PC-9 (cell line): ENCODE measurements at regions not wholly inside any gene's neighbourhood (a gene's known extent, or its start where the extent isn't known, plus 50 kb on each side); places are given as distances from the start of the nearest gene placed in this dataset.

Experiments
- BruUV-seq: library from RNA; stranded (reverse); fragments of 400-500 nt; replicated peaks from 2 replicates; lab custom pipeline; 2021; lab: Mats Ljungman, UMichigan
- CTCF ChIA-PET: fragments of 300-600 bp; sonication (Branson Sonifier 250); formaldehyde crosslinking; loops from one replicate; lab custom pipeline; 2022; ENCODE audit warnings: antibody characterized with exemption; lab: Charles Lee
- POLR2A ChIA-PET: fragments of 300-600 bp; sonication (Branson Sonifier 250); formaldehyde crosslinking; loops from one replicate; lab custom pipeline; 2022; ENCODE audit warnings: antibody characterized with exemption; ENCODE audit not compliant: unreplicated experiment; lab: Charles Lee
- DNase-seq, 2 experiments: peaks; one replicate each; pipeline versions ENCODE4 v3.0.0 to v3.0.0-alpha.2; 2015 to 2022; ENCODE audit warnings: mixed read lengths in 1 of 2
- H2AFZ ChIP-seq: fragments of 200-600 bp; sonication (generic); 2 replicates; pipeline ENCODE4 v1.8.1; 2017; ENCODE audit warnings: antibody characterized with exemption
- H3F3A ChIP-seq: fragments of 200-600 bp; sonication (generic); 2 replicates; pipeline ENCODE4 v1.8.1; 2017; ENCODE audit warnings: antibody characterized with exemption, mild to moderate bottlenecking, low read depth; ENCODE audit not compliant: insufficient read depth
- H3K27ac ChIP-seq: fragments of 200-600 bp; sonication (generic); 2 replicates; pipeline ENCODE4 v1.6.1; 2016; ENCODE audit warnings: mixed run types
- H3K27me3 ChIP-seq: fragments of 200-600 bp; sonication (generic); 2 replicates; pipeline ENCODE4 v1.6.1; 2016; ENCODE audit warnings: low read depth, mixed run types; ENCODE audit not compliant: insufficient read depth
- H3K36me3 ChIP-seq: fragments of 200-600 bp; sonication (generic); 2 replicates; pipeline ENCODE4 v1.6.1; 2016; ENCODE audit warnings: low read depth, mixed run types
- H3K4me1 ChIP-seq: fragments of 200-600 bp; sonication (generic); replicated peaks from 2 replicates; pipeline ENCODE4 v1.6.1; 2016; ENCODE audit warnings: mixed run types; ENCODE audit not compliant: insufficient read depth
- H3K4me2 ChIP-seq: fragments of 200-600 bp; sonication (generic); 2 replicates; pipeline ENCODE4 v1.6.1; 2017; ENCODE audit warnings: mixed run types
- H3K4me3 ChIP-seq: fragments of 200-600 bp; sonication (generic); 2 replicates; pipeline ENCODE4 v1.6.1; 2016; ENCODE audit warnings: mixed run types
- H3K79me2 ChIP-seq: fragments of 200-600 bp; sonication (generic); 2 replicates; pipeline ENCODE4 v1.6.1; 2017; ENCODE audit warnings: low read depth, mixed run types
- H3K9me2 ChIP-seq: fragments of 200-600 bp; sonication (generic); 2 replicates; pipeline ENCODE4 v1.8.1; 2017; ENCODE audit warnings: mild to moderate bottlenecking; ENCODE audit not compliant: insufficient read depth
- H3K9me3 ChIP-seq: fragments of 200-600 bp; sonication (generic); 2 replicates; pipeline ENCODE4 v1.8.1; 2016; ENCODE audit warnings: low read depth; ENCODE audit not compliant: insufficient read depth
- H4K20me1 ChIP-seq: fragments of 200-600 bp; sonication (generic); 2 replicates; pipeline ENCODE4 v1.8.1; 2017; ENCODE audit not compliant: insufficient read depth
- EZH2 ChIP-seq: fragments of 200-600 bp; sonication (generic); IDR thresholded peaks from 2 replicates; pipeline ENCODE4 v1.8.0; 2017; ENCODE audit warnings: antibody characterized with exemption, low read depth
- intact Hi-C: fragments of 100-400 bp; cut with micrococcal nuclease; formaldehyde crosslinking; loops from one replicate; pipeline ENCODE4 v1.10.0; 2022; ENCODE audit not compliant: unreplicated experiment
- TF ChIP-seq, protein P1 (sequence below): fragments of 200-600 bp; sonication (generic); conservative IDR thresholded peaks from 2 replicates; pipeline ENCODE4 v1.6.1; 2017; ENCODE audit warnings: mixed run types, antibody characterized with exemption, mild to moderate bottlenecking, moderate library complexity

DNA sequence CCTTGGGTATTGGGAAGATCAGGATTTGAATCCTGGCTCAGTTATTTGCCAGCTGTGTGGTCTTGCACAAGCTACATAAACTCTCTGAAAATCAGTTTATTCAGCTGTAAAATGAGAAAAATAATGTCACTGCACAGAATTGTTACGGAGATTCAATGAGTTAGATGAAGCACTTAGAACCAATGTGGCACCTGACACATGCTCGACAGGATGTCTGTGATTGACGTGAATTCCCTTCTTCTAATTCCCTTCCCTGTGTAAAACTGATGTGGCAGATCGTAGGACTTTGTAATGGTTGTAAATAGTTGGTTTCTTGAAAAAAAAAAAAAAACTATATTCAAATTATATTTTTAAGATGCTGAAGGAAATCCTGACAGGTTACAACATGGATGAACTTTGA, 249.9 kb upstream of the MKLN1 start:
- Histone ChIP-seq H3K27me3 (no peaks in the 10 kb centered on the region), H3K9me3 (no peaks in the 10 kb centered on the region), H3K4me3 (no peak overlapping the region), H2AFZ (no peak overlapping the region), H3F3A (peaks cover 69% of the 10 kb centered on the region), H3K79me2 (peaks cover 100% of the 10 kb centered on the region), H3K9me2 (no peaks in the 10 kb centered on the region), H3K27ac (no peak overlapping the region), H3K36me3 (peaks cover 84% of the 10 kb centered on the region), H3K4me1 (no peaks in the 10 kb centered on the region), H4K20me1 (peaks cover 88% of the 10 kb centered on the region), H3K4me2 (no peak overlapping the region)
- CTCF ChIA-PET, result interaction anchor here (0.6 kb wide), 1 partner anchor 61 kb away, joined by 3 read pairs; no protein-coding TSS in a partner anchor
- DNase-seq, result no peak
- POLR2A ChIA-PET, result interaction anchor here (0.5 kb wide), 1 partner anchor 193 kb away, joined by 5 read pairs; no protein-coding TSS in a partner anchor
- TF ChIP-seq, protein P1, sequence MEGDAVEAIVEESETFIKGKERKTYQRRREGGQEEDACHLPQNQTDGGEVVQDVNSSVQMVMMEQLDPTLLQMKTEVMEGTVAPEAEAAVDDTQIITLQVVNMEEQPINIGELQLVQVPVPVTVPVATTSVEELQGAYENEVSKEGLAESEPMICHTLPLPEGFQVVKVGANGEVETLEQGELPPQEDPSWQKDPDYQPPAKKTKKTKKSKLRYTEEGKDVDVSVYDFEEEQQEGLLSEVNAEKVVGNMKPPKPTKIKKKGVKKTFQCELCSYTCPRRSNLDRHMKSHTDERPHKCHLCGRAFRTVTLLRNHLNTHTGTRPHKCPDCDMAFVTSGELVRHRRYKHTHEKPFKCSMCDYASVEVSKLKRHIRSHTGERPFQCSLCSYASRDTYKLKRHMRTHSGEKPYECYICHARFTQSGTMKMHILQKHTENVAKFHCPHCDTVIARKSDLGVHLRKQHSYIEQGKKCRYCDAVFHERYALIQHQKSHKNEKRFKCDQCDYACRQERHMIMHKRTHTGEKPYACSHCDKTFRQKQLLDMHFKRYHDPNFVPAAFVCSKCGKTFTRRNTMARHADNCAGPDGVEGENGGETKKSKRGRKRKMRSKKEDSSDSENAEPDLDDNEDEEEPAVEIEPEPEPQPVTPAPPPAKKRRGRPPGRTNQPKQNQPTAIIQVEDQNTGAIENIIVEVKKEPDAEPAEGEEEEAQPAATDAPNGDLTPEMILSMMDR, result no peak
- TF ChIP-seq EZH2, result no peak
- BruUV-seq, result no TSS peak
- intact Hi-C loops, result no loop called here

DNA sequence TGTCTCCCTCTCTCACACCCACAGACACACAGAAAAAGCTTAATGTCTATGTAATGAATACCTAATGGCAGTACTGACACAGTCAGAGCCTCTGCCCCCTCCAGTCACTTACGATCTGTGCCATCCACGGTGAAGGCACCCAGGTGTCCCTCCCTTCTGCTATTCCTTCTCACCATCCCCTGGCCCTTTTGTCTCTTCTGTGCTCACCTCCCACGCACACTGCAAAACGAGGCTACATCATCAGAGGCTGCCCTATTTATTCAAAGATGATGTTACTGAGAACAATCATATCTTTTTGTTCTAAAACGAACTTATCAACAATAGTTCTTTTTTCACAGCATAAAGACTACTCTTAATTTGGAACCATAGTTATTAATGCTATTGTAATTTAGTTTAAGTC, 246.9 kb upstream of the MKLN1 start:
- intact Hi-C loops, result no loop called here
- Histone ChIP-seq H3K9me3 (0 out of 2 replicates have a peak, but pooled peaks cover 7% of the 10 kb centered on the region), H4K20me1 (peaks cover 97% of the 10 kb centered on the region), H3F3A (peaks cover 41% of the 10 kb centered on the region; the same call in 1 of the 2 replicates), H3K9me2 (no peaks in the 10 kb centered on the region), H3K79me2 (peaks cover 100% of the 10 kb centered on the region), H3K27me3 (no peaks in the 10 kb centered on the region), H3K27ac (no peak overlapping the region), H3K4me1 (no peaks in the 10 kb centered on the region), H3K4me2 (no peak overlapping the region), H3K4me3 (no peak overlapping the region), H3K36me3 (peaks cover 84% of the 10 kb centered on the region), H2AFZ (no peak overlapping the region)
- DNase-seq, result no peak
- no peak for TF ChIP-seq EZH2
- TF ChIP-seq, protein P1, result no peak
- BruUV-seq, result no TSS peak
- ChIA-PET CTCF (interaction anchor here (0.5 to 0.6 kb wide), 2 partner anchors 139 to 545 kb away, joined by 3 to 5 read pairs; no protein-coding TSS in a partner anchor), POLR2A (no interaction called here)

DNA sequence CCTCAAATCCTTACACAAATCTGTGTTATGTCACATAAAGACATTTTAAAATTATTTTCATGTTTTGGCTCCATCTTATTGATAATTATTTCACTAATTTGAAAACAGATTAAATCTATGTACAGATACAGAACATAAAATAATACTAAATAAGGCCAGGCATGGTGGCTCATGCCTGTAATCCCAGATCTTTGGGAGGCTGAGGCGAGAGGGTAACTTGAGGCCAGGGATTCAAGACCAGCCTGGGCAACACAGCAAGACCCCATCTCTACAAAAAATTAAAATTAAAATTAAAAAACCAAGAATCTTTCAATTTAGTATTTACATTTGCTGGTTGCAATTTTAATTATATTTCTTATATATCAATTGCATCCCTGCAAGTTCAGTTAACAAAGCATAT, 246.4 kb upstream of the MKLN1 start:
- BruUV-seq, result no TSS peak
- no peak for DNase-seq
- TF ChIP-seq EZH2, result no peak
- TF ChIP-seq, protein P1, result no peak
- intact Hi-C loops, result no loop called here
- Histone ChIP-seq H3K9me3 (0 out of 2 replicates have a peak, but pooled peaks cover 7% of the 10 kb centered on the region), H3K4me3 (no peak overlapping the region), H3K36me3 (peaks cover 79% of the 10 kb centered on the region), H3K9me2 (no peaks in the 10 kb centered on the region), H3K4me1 (no peaks in the 10 kb centered on the region), H3K27me3 (no peaks in the 10 kb centered on the region), H3K79me2 (peaks cover 98% of the 10 kb centered on the region), H3K27ac (no peak overlapping the region), H3F3A (peaks cover 40% of the 10 kb centered on the region; the same call in 1 of the 2 replicates), H4K20me1 (peaks cover 93% of the 10 kb centered on the region), H2AFZ (no peak overlapping the region), H3K4me2 (no peak overlapping the region)
- ChIA-PET CTCF (no interaction called here), POLR2A (no interaction called here)
